Activated T-helper 17 cell treated with anti-CD3 and anti-CD28 coated beads, Interleukin-2, amount 50 U/mL, for 72 hours (primary cell): ENCODE measurements at regions not wholly inside any gene's neighbourhood (a gene's known extent, or its start where the extent isn't known, plus 50 kb on each side); places are given as distances from the start of the nearest gene placed in this dataset.

Source experiments
- ATAC-seq: fragments of 150-1000 bp; cut with Tn5 transposase; replicated peaks from 2 replicates; pipeline ENCODE4 v1.10.0; 2021; ENCODE audit warnings: mild to moderate bottlenecking, moderate library complexity
- H3K27ac Mint-ChIP-seq: one replicate; pipeline ENCODE4 v1.8.0; 2022; ENCODE audit warnings: mixed read lengths
- H3K27me3 Mint-ChIP-seq: one replicate; pipeline ENCODE4 v1.8.0; 2022; ENCODE audit warnings: mixed read lengths
- H3K36me3 Mint-ChIP-seq: one replicate; pipeline ENCODE4 v1.8.0; 2022; ENCODE audit warnings: low read depth, mild to moderate bottlenecking, mixed read lengths
- H3K4me1 Mint-ChIP-seq: one replicate; pipeline ENCODE4 v1.8.0; 2022; ENCODE audit warnings: mixed read lengths
- H3K4me3 Mint-ChIP-seq: one replicate; pipeline ENCODE4 v1.8.0; 2022; ENCODE audit warnings: mild to moderate bottlenecking, mixed read lengths
- H3K9me3 Mint-ChIP-seq: one replicate; pipeline ENCODE4 v1.8.0; 2022; ENCODE audit warnings: mixed read lengths

GRCh38 chr11:112844517-112844916 lies 116.7 kb upstream of the NCAM1 start:
- peaks cover 17% of the 10 kb centered on the region for H3K27me3 Mint-ChIP-seq
- H3K36me3 Mint-ChIP-seq, result no peaks in the 10 kb centered on the region
- no peaks in the 10 kb centered on the region for H3K4me1 Mint-ChIP-seq
- no peak overlapping the region for H3K27ac Mint-ChIP-seq
- H3K9me3 Mint-ChIP-seq, result no peaks in the 10 kb centered on the region
- H3K4me3 Mint-ChIP-seq, result no peak overlapping the region
- no peak for ATAC-seq

- Mint-ChIP-seq H3K4me1 (no peaks in the 10 kb centered on the region), H3K9me3 (peaks cover 5% of the 10 kb centered on the region), H3K36me3 (no peaks in the 10 kb centered on the region), H3K27me3 (peaks cover 20% of the 10 kb centered on the region), H3K27ac (no peak overlapping the region), H3K4me3 (no peak overlapping the region)
- ATAC-seq, result no peak
Observed at GRCh38 chr11:112847568-112847967, 113.7 kb upstream of the NCAM1 start.

GRCh38 chr11:112852143-112852866 lies 108.9 kb upstream of the NCAM1 start:
- Mint-ChIP-seq H3K9me3 (peaks cover 7% of the 10 kb centered on the region), H3K27ac (no peak overlapping the region), H3K4me3 (no peak overlapping the region), H3K27me3 (peaks cover 22% of the 10 kb centered on the region), H3K36me3 (no peaks in the 10 kb centered on the region), H3K4me1 (no peaks in the 10 kb centered on the region)
- ATAC-seq, result no peak

GRCh38 chr11:112856133-112856532 lies 105.1 kb upstream of the NCAM1 start:
- H3K36me3 Mint-ChIP-seq, result no peaks in the 10 kb centered on the region
- peaks cover 31% of the 10 kb centered on the region for H3K27me3 Mint-ChIP-seq
- H3K4me1 Mint-ChIP-seq, result no peaks in the 10 kb centered on the region
- H3K9me3 Mint-ChIP-seq, result peaks cover 18% of the 10 kb centered on the region
- H3K27ac Mint-ChIP-seq, result no peak overlapping the region
- no peak overlapping the region for H3K4me3 Mint-ChIP-seq
- ATAC-seq, result no peak

- Mint-ChIP-seq H3K27me3 (peaks cover 27% of the 10 kb centered on the region), H3K4me3 (no peak overlapping the region), H3K36me3 (no peaks in the 10 kb centered on the region), H3K9me3 (peaks cover 18% of the 10 kb centered on the region), H3K27ac (no peak overlapping the region), H3K4me1 (no peaks in the 10 kb centered on the region)
- no peak for ATAC-seq
Observed at GRCh38 chr11:112856591-112856990, 104.6 kb upstream of the NCAM1 start.

- Mint-ChIP-seq H3K9me3 (peaks cover 20% of the 10 kb centered on the region), H3K36me3 (no peaks in the 10 kb centered on the region), H3K4me1 (no peaks in the 10 kb centered on the region), H3K27me3 (peaks cover 18% of the 10 kb centered on the region), H3K4me3 (no peak overlapping the region), H3K27ac (no peak overlapping the region)
- no peak for ATAC-seq
Observed at GRCh38 chr11:112858289-112859023, 102.8 kb upstream of the NCAM1 start.

GRCh38 chr11:112859787-112860186 lies 101.4 kb upstream of the NCAM1 start:
- no peaks in the 10 kb centered on the region for H3K36me3 Mint-ChIP-seq
- no peak overlapping the region for H3K27ac Mint-ChIP-seq

GRCh38 chr11:112861356-112861755 lies 99.9 kb upstream of the NCAM1 start:
- peaks cover 20% of the 10 kb centered on the region for H3K9me3 Mint-ChIP-seq
- no peak for ATAC-seq
- H3K36me3 Mint-ChIP-seq, result no peaks in the 10 kb centered on the region
- H3K4me3 Mint-ChIP-seq, result no peak overlapping the region
- no peak overlapping the region for H3K27ac Mint-ChIP-seq
- H3K27me3 Mint-ChIP-seq, result peaks cover 11% of the 10 kb centered on the region
- H3K4me1 Mint-ChIP-seq, result no peaks in the 10 kb centered on the region

More at GRCh38 chr11:112859787-112860186, 101.4 kb upstream of the NCAM1 start:
- H3K4me3 Mint-ChIP-seq, result no peak overlapping the region
- H3K9me3 Mint-ChIP-seq, result peaks cover 20% of the 10 kb centered on the region
- ATAC-seq, result no peak
- peaks cover 18% of the 10 kb centered on the region for H3K27me3 Mint-ChIP-seq
- no peaks in the 10 kb centered on the region for H3K4me1 Mint-ChIP-seq

GRCh38 chr11:112863305-112863704 lies 97.9 kb upstream of the NCAM1 start:
- Mint-ChIP-seq H3K27ac (no peak overlapping the region), H3K4me3 (no peak overlapping the region), H3K27me3 (peaks cover 11% of the 10 kb centered on the region), H3K36me3 (no peaks in the 10 kb centered on the region), H3K4me1 (no peaks in the 10 kb centered on the region), H3K9me3 (peaks cover 16% of the 10 kb centered on the region)
- no peak for ATAC-seq

GRCh38 chr11:112864672-112865071 lies 96.5 kb upstream of the NCAM1 start:
- Mint-ChIP-seq H3K4me1 (no peaks in the 10 kb centered on the region), H3K36me3 (no peaks in the 10 kb centered on the region), H3K4me3 (no peak overlapping the region), H3K9me3 (peaks cover 10% of the 10 kb centered on the region), H3K27ac (no peak overlapping the region), H3K27me3 (peaks cover 7% of the 10 kb centered on the region)
- no peak for ATAC-seq

GRCh38 chr11:112871909-112872500 lies 89.2 kb upstream of the NCAM1 start:
- ATAC-seq, result no peak
- no peaks in the 10 kb centered on the region for H3K4me1 Mint-ChIP-seq
- no peaks in the 10 kb centered on the region for H3K36me3 Mint-ChIP-seq
- peaks cover 13% of the 10 kb centered on the region for H3K27me3 Mint-ChIP-seq
- no peak overlapping the region for H3K27ac Mint-ChIP-seq
- no peak overlapping the region for H3K4me3 Mint-ChIP-seq
- no peaks in the 10 kb centered on the region for H3K9me3 Mint-ChIP-seq

GRCh38 chr11:112874980-112875379 lies 86.2 kb upstream of the NCAM1 start:
- H3K27ac Mint-ChIP-seq, result no peak overlapping the region

GRCh38 chr11:112877581-112877980 lies 83.6 kb upstream of the NCAM1 start:
- Mint-ChIP-seq H3K4me3 (no peak overlapping the region), H3K36me3 (no peaks in the 10 kb centered on the region), H3K27ac (no peak overlapping the region), H3K4me1 (no peaks in the 10 kb centered on the region), H3K27me3 (peaks cover 7% of the 10 kb centered on the region), H3K9me3 (no peaks in the 10 kb centered on the region)
- no peak for ATAC-seq

More at GRCh38 chr11:112874980-112875379, 86.2 kb upstream of the NCAM1 start:
- ATAC-seq, result no peak
- H3K27me3 Mint-ChIP-seq, result peaks cover 8% of the 10 kb centered on the region
- no peaks in the 10 kb centered on the region for H3K9me3 Mint-ChIP-seq
- no peaks in the 10 kb centered on the region for H3K4me1 Mint-ChIP-seq
- H3K4me3 Mint-ChIP-seq, result no peak overlapping the region
- no peaks in the 10 kb centered on the region for H3K36me3 Mint-ChIP-seq

- H3K27me3 Mint-ChIP-seq, result peaks cover 3% of the 10 kb centered on the region
- no peak overlapping the region for H3K27ac Mint-ChIP-seq
- H3K36me3 Mint-ChIP-seq, result no peaks in the 10 kb centered on the region
- no peak overlapping the region for H3K4me3 Mint-ChIP-seq
- H3K4me1 Mint-ChIP-seq, result no peaks in the 10 kb centered on the region
- H3K9me3 Mint-ChIP-seq, result no peaks in the 10 kb centered on the region
- ATAC-seq, result no peak
Observed at GRCh38 chr11:112878033-112878601, 83.1 kb upstream of the NCAM1 start.
